Activated T-cell treated with anti-CD3 and anti-CD28 coated beads, Interleukin-2, amount 50 U/mL, for 72 hours (primary cell): ENCODE measurements at regions not wholly inside any gene's neighbourhood (a gene's known extent, or its start where the extent isn't known, plus 50 kb on each side); places are given as distances from the start of the nearest gene placed in this dataset.
"Not testable (repeated sequence)": the region's sequence is repeated elsewhere in the genome, so short reads cannot be mapped to it uniquely, and the experiment has no call there.

Experiments used
- ATAC-seq, 2 donors: fragments of 150-1000 bp; cut with Tn5 transposase; replicated peaks in 1 of 2; 2 replicates each; pipeline ENCODE4 v1.10.0; 2021; ENCODE audit warnings: moderate library complexity in 2 of 2, mild to moderate bottlenecking in 1 of 2
- DNase-seq, 2 donors: peaks; one replicate each; pipeline ENCODE4 v3.0.0; 2021 to 2022; ENCODE audit warnings: mixed read lengths in 1 of 2
- H3K27ac Mint-ChIP-seq: one replicate; pipeline ENCODE4 v1.8.0; 2022; ENCODE audit warnings: mild to moderate bottlenecking, moderate library complexity, mixed read lengths
- H3K27me3 Mint-ChIP-seq: one replicate; pipeline ENCODE4 v1.8.0; 2022; ENCODE audit warnings: low read depth, mixed read lengths
- H3K36me3 Mint-ChIP-seq, 2 donors: one replicate each; pipeline ENCODE4 v1.8.0; 2022; ENCODE audit warnings: mixed read lengths in 2 of 2, mild to moderate bottlenecking in 1 of 2; ENCODE audit not compliant: insufficient read depth in 2 of 2
- H3K4me1 Mint-ChIP-seq: one replicate; pipeline ENCODE4 v1.8.0; 2022; ENCODE audit warnings: low read depth, mixed read lengths
- H3K4me3 Mint-ChIP-seq, 2 donors: one replicate each; pipeline ENCODE4 v1.8.0; 2022; ENCODE audit warnings: mild to moderate bottlenecking in 2 of 2, mixed read lengths in 2 of 2, moderate library complexity in 2 of 2
- H3K9me3 Mint-ChIP-seq, 2 donors: one replicate each; pipeline ENCODE4 v1.8.0; 2022; ENCODE audit warnings: mixed read lengths in 2 of 2

- Mint-ChIP-seq H3K9me3 (no peaks in the 10 kb centered on the region), H3K27me3 (no peaks in the 10 kb centered on the region), H3K36me3 (no peaks in the 10 kb centered on the region), H3K4me1 (no peaks in the 10 kb centered on the region), H3K4me3 (no peak overlapping the region), H3K27ac (no peak overlapping the region)
- DNase-seq, result no peak
- no peak for ATAC-seq
Observed at GRCh38 chr16:14384745-14385144, 245.3 kb downstream of the PARN start.

GRCh38 chr16:14383844-14384243, 246.2 kb downstream of the PARN start:
- not testable (repeated sequence) for DNase-seq, H3K4me3 Mint-ChIP-seq, ATAC-seq, H3K4me1 Mint-ChIP-seq, H3K27me3 Mint-ChIP-seq, H3K27ac Mint-ChIP-seq, H3K36me3 Mint-ChIP-seq, H3K9me3 Mint-ChIP-seq

GRCh38 chr16:14378689-14379467, 251.2 kb downstream of the PARN start:
- DNase-seq, result no peak

GRCh38 chr16:14378131-14378551, 251.9 kb downstream of the PARN start:
- no peaks in the 10 kb centered on the region for H3K4me1 Mint-ChIP-seq
- H3K27ac Mint-ChIP-seq, result no peak overlapping the region
- H3K9me3 Mint-ChIP-seq, result no peaks in the 10 kb centered on the region
- no peak for DNase-seq
- no peaks in the 10 kb centered on the region for H3K36me3 Mint-ChIP-seq
- no peaks in the 10 kb centered on the region for H3K27me3 Mint-ChIP-seq
- H3K4me3 Mint-ChIP-seq, result no peak overlapping the region
- no peak for ATAC-seq

More at GRCh38 chr16:14378689-14379467, 251.2 kb downstream of the PARN start:
- Mint-ChIP-seq H3K9me3 (no peaks in the 10 kb centered on the region), H3K36me3 (no peaks in the 10 kb centered on the region), H3K4me1 (no peaks in the 10 kb centered on the region), H3K27me3 (no peaks in the 10 kb centered on the region), H3K27ac (no peak overlapping the region), H3K4me3 (no peak overlapping the region)
- no peak for ATAC-seq

- H3K4me1 Mint-ChIP-seq, result no peaks in the 10 kb centered on the region
- no peak overlapping the region for H3K4me3 Mint-ChIP-seq
- no peak for DNase-seq
- H3K27me3 Mint-ChIP-seq, result no peaks in the 10 kb centered on the region
- H3K27ac Mint-ChIP-seq, result no peak overlapping the region
- no peak for ATAC-seq
- H3K9me3 Mint-ChIP-seq, result no peaks in the 10 kb centered on the region
- no peaks in the 10 kb centered on the region for H3K36me3 Mint-ChIP-seq
Observed at GRCh38 chr16:14377326-14377725, 252.7 kb downstream of the PARN start.

GRCh38 chr16:14375132-14375491, 254.9 kb downstream of the PARN start:
- H3K9me3 Mint-ChIP-seq, result no peaks in the 10 kb centered on the region

GRCh38 chr16:14374451-14375131, 255.5 kb downstream of the PARN start:
- H3K4me3 Mint-ChIP-seq, result no peak overlapping the region
- no peaks in the 10 kb centered on the region for H3K36me3 Mint-ChIP-seq
- H3K27me3 Mint-ChIP-seq, result no peaks in the 10 kb centered on the region
- ATAC-seq (no peak), DNase-seq (no peak)
- no peaks in the 10 kb centered on the region for H3K9me3 Mint-ChIP-seq
- H3K27ac Mint-ChIP-seq, result no peak overlapping the region
- H3K4me1 Mint-ChIP-seq, result no peaks in the 10 kb centered on the region

More at GRCh38 chr16:14375132-14375491, 254.9 kb downstream of the PARN start:
- Mint-ChIP-seq H3K4me1 (no peaks in the 10 kb centered on the region), H3K27me3 (no peaks in the 10 kb centered on the region), H3K4me3 (no peak overlapping the region), H3K36me3 (no peaks in the 10 kb centered on the region), H3K27ac (no peak overlapping the region)
- no peak for ATAC-seq
- DNase-seq, result no peak

GRCh38 chr16:14373896-14374295, 256.2 kb downstream of the PARN start:
- Mint-ChIP-seq H3K27me3 (no peaks in the 10 kb centered on the region), H3K4me3 (no peak overlapping the region), H3K27ac (no peak overlapping the region), H3K4me1 (no peaks in the 10 kb centered on the region), H3K36me3 (no peaks in the 10 kb centered on the region), H3K9me3 (no peaks in the 10 kb centered on the region)
- ATAC-seq, result no peak
- no peak for DNase-seq

GRCh38 chr16:14373406-14373805, 256.7 kb downstream of the PARN start:
- Mint-ChIP-seq H3K9me3 (no peaks in the 10 kb centered on the region), H3K4me1 (no peaks in the 10 kb centered on the region), H3K27ac (no peak overlapping the region), H3K36me3 (no peaks in the 10 kb centered on the region), H3K4me3 (no peak overlapping the region), H3K27me3 (no peaks in the 10 kb centered on the region)
- DNase-seq (no peak), ATAC-seq (no peak)

- Mint-ChIP-seq H3K27me3 (no peaks in the 10 kb centered on the region), H3K36me3 (no peaks in the 10 kb centered on the region), H3K27ac (no peak overlapping the region), H3K4me1 (no peaks in the 10 kb centered on the region), H3K4me3 (no peak overlapping the region), H3K9me3 (no peaks in the 10 kb centered on the region)
- no peak for DNase-seq
- ATAC-seq, result no peak
Observed at GRCh38 chr16:14372471-14372870, 257.6 kb downstream of the PARN start.

GRCh38 chr16:14371778-14372431, 258.2 kb downstream of the PARN start:
- no peak overlapping the region for H3K27ac Mint-ChIP-seq
- H3K4me1 Mint-ChIP-seq, result no peaks in the 10 kb centered on the region
- H3K36me3 Mint-ChIP-seq, result no peaks in the 10 kb centered on the region
- H3K9me3 Mint-ChIP-seq, result no peaks in the 10 kb centered on the region
- DNase-seq (no peak), ATAC-seq (no peak)
- no peaks in the 10 kb centered on the region for H3K27me3 Mint-ChIP-seq
- H3K4me3 Mint-ChIP-seq, result no peak overlapping the region

- H3K9me3 Mint-ChIP-seq, result no peaks in the 10 kb centered on the region
- no peak overlapping the region for H3K27ac Mint-ChIP-seq
Observed at GRCh38 chr16:14370736-14371234, 259.3 kb downstream of the PARN start.

More at GRCh38 chr16:14370736-14371234, 259.3 kb downstream of the PARN start:
- DNase-seq (no peak), ATAC-seq (no peak)
- no peaks in the 10 kb centered on the region for H3K27me3 Mint-ChIP-seq
- no peaks in the 10 kb centered on the region for H3K4me1 Mint-ChIP-seq
- no peaks in the 10 kb centered on the region for H3K36me3 Mint-ChIP-seq
- H3K4me3 Mint-ChIP-seq, result no peak overlapping the region
